ENCODE measurements at regions not wholly inside any gene's neighbourhood (a gene's known extent, or its start where the extent isn't known, plus 50 kb on each side); places are given as distances from the start of the nearest gene placed in this dataset.

DNA sequence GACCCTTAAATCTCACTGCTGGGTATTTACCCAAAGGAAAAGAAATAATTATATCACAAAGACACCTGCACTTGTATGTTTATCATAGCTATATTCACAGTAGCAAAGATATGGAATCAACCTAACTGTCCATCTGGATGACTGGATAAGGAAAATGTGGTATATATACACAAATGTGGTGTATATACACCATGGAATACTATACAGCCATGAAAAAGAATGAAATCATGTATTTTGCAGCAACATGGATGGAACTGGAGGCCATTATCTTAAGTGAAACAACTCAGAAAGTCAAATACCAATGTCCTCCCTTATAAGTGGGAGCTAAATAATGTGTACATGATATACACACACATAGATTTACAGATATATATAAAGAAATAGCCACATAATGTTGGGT, 168.2 kb downstream of the SH2D4B start:
- TF ChIP-seq CTCF (IDR thresholded peaks at IDR 0.05; ENCODE audit: borderline replicate concordance, control extremely low read depth, extremely low read depth, insufficient read depth, missing control alignments), result no peak
- in situ Hi-C loops (cut with MboI; ENCODE audit: low sequenced_read_pairs, unreplicated experiment), result no loop called here
- DNase-seq (ENCODE audit: low spot score), result no peak

- DNase-seq (ENCODE audit: low spot score), result no peak
- in situ Hi-C loops (cut with MboI; ENCODE audit: low sequenced_read_pairs, unreplicated experiment), result no loop called here
- no peak for TF ChIP-seq CTCF (IDR thresholded peaks at IDR 0.05; ENCODE audit: borderline replicate concordance, control extremely low read depth, extremely low read depth, insufficient read depth, missing control alignments)
Measured at GRCh38 chr10:80708185-80708584, 170.5 kb downstream of the SH2D4B start.

DNA sequence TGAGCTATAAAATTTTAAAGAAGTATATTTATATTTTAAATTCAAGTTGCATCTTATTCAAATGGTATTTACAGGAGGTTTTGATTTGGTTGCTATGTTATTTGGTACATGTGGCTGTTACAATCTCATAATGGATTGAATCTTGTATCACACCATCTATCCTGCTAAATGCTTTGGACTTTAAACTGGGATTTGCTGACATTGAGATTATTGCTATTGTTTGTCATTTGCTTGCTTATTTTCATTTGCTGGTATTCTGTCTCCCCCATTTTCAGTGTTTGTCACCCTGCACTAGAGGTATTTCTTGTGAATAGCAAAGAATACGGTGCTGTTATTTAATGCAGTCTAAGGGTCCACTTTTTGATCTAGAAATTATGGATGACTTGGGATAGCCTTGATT, 171.1 kb downstream of the SH2D4B start:
- in situ Hi-C loops (cut with MboI; ENCODE audit: low sequenced_read_pairs, unreplicated experiment), result no loop called here
- no peak for TF ChIP-seq CTCF (IDR thresholded peaks at IDR 0.05; ENCODE audit: borderline replicate concordance, control extremely low read depth, extremely low read depth, insufficient read depth, missing control alignments)
- DNase-seq (ENCODE audit: low spot score), result no peak

- DNase-seq (ENCODE audit: low spot score), result no peak
- in situ Hi-C loops (cut with MboI; ENCODE audit: low sequenced_read_pairs, unreplicated experiment), result no loop called here
- TF ChIP-seq CTCF (IDR thresholded peaks at IDR 0.05; ENCODE audit: borderline replicate concordance, control extremely low read depth, extremely low read depth, insufficient read depth, missing control alignments), result no peak
Measured at GRCh38 chr10:80709866-80710265, 172.2 kb downstream of the SH2D4B start.

GRCh38 chr10:80713398-80713928, 175.8 kb downstream of the SH2D4B start:
- no peak for DNase-seq (ENCODE audit: low spot score)
- no peak for TF ChIP-seq CTCF (IDR thresholded peaks at IDR 0.05; ENCODE audit: borderline replicate concordance, control extremely low read depth, extremely low read depth, insufficient read depth, missing control alignments)
- in situ Hi-C loops (cut with MboI; ENCODE audit: low sequenced_read_pairs, unreplicated experiment), result no loop called here

DNA sequence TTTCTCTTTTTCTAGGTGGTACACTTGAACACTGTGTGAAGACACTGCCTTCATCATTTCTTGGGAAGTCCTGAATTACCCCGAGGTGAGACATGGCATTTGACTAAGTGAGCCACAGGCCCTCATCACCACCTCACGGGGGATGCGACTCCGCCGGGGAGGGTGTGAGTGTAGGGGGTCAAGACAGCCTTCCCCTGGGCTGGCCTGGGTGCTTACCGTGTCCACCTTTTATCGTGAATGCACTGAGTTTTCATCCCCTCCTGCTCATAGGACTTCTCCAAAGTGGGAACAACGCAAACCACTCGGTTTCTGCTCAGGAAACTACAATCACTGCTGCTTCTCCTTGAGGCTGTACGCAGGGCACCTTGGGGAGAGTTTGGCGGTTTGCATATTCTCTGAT, 176.9 kb downstream of the SH2D4B start:
- in situ Hi-C loops (cut with MboI; ENCODE audit: low sequenced_read_pairs, unreplicated experiment), result no loop called here
- TF ChIP-seq CTCF (IDR thresholded peaks at IDR 0.05; ENCODE audit: borderline replicate concordance, control extremely low read depth, extremely low read depth, insufficient read depth, missing control alignments), result no peak
- no peak for DNase-seq (ENCODE audit: low spot score)

- no peak for TF ChIP-seq CTCF (IDR thresholded peaks at IDR 0.05; ENCODE audit: borderline replicate concordance, control extremely low read depth, extremely low read depth, insufficient read depth, missing control alignments)
- in situ Hi-C loops (cut with MboI; ENCODE audit: low sequenced_read_pairs, unreplicated experiment), result no loop called here
- DNase-seq (ENCODE audit: low spot score), result no peak
Measured at GRCh38 chr10:80718024-80718423, 180.3 kb downstream of the SH2D4B start.

All from GM13976 (cell line).